ENCODE measurements at regions not wholly inside any gene's neighbourhood (a gene's known extent, or its start where the extent isn't known, plus 50 kb on each side); places are given as distances from the start of the nearest gene placed in this dataset.

GRCh38 chrY:19637651-19638347 is 106.7 kb downstream of the KDM5D start:
- TF ChIP-seq CTCF (IDR thresholded peaks at IDR 0.05 in 4 of 5, conservative IDR thresholded peaks at IDR 0.05 in 1 of 5) (no peak), POLR2A (IDR thresholded peaks at IDR 0.05) (no peak)

Data from gastrocnemius medialis (tissue), 4 donors.